ENCODE measurements at regions not wholly inside any gene's neighbourhood (a gene's known extent, or its start where the extent isn't known, plus 50 kb on each side); places are given as distances from the start of the nearest gene placed in this dataset. TPM values are rescaled to one million over a fixed set of nuclear protein-coding genes. Genes with fewer than 3 reads are reported as not detected.

GRCh38 chrX:43604753-43605152 lies 51.3 kb upstream of the MAOA start (continued):
- TF ChIP-seq REST (IDR thresholded peaks at IDR 0.05), result no peak

GRCh38 chrX:43605351-43605750 lies 50.7 kb upstream of the MAOA start:
- Histone ChIP-seq H3K36me3 (ENCODE audit: control insufficient read depth in 4 of 4, insufficient read depth in 3 of 4, low read depth in 1 of 4, low read length in 3 of 4) (no peaks in the 10 kb centered on the region), H3K9ac (ENCODE audit: low read depth in 1 of 2, low read length in 2 of 2) (no peak overlapping the region), H3K27ac (ENCODE audit: low read depth in 1 of 2, low read length in 2 of 2) (no peak overlapping the region), H3K4me3 (ENCODE audit: low read depth in 1 of 3, low read length in 3 of 3) (no peak overlapping the region), H3K27me3 (ENCODE audit: control insufficient read depth in 4 of 4, insufficient read depth in 4 of 4, low read length in 3 of 4) (no peaks in the 10 kb centered on the region), H3K4me1 (ENCODE audit: control insufficient read depth in 4 of 4, insufficient read depth in 4 of 4, low read length in 3 of 4) (no peaks in the 10 kb centered on the region), H3K9me3 (ENCODE audit: control insufficient read depth in 4 of 4, low read length in 3 of 4) (no peaks in the 10 kb centered on the region)
- no peak for DNase-seq (ENCODE audit: low spot score)
- TF ChIP-seq YY1 (IDR thresholded peaks at IDR 0.05) (no peak), JUND (IDR thresholded peaks at IDR 0.05) (no peak), ZBTB33 (IDR thresholded peaks at IDR 0.05) (no peak)
- WGBS, result 94% methylated on average over 4 of the region's 4 CpGs

Small RNA genes lying in the stretch of these regions (small RNA-seq; reads per million reads assigned to genes)
- not detected for gene AL451086.1

Data from liver (tissue), 8 donors.